Neural cell (in vitro differentiated cells): ENCODE measurements at regions not wholly inside any gene's neighbourhood (a gene's known extent, or its start where the extent isn't known, plus 50 kb on each side); places are given as distances from the start of the nearest gene placed in this dataset.

Source experiments
- MXI1 ChIP-seq: fragments of 450-650 bp; conservative IDR thresholded peaks from 2 replicates; pipeline ENCODE4 v1.6.1; 2014; ENCODE audit warnings: antibody characterized with exemption, mild to moderate bottlenecking; ENCODE audit not compliant: poor library complexity, severe bottlenecking
- TF ChIP-seq, protein P1 (sequence below): fragments of 450-650 bp; IDR thresholded peaks from 2 replicates; pipeline ENCODE4 v1.5.1; 2014; ENCODE audit warnings: antibody characterized with exemption, mild to moderate bottlenecking, moderate library complexity; ENCODE audit not compliant: poor library complexity, severe bottlenecking
- TF ChIP-seq, protein P2 (sequence below): IDR thresholded peaks from 2 replicates; pipeline ENCODE4 v1.6.1; 2012; ENCODE audit warnings: borderline replicate concordance

GRCh38 chr5:2912741-2913140 lies 161.3 kb upstream of the IRX2 start:
- TF ChIP-seq, protein P1, sequence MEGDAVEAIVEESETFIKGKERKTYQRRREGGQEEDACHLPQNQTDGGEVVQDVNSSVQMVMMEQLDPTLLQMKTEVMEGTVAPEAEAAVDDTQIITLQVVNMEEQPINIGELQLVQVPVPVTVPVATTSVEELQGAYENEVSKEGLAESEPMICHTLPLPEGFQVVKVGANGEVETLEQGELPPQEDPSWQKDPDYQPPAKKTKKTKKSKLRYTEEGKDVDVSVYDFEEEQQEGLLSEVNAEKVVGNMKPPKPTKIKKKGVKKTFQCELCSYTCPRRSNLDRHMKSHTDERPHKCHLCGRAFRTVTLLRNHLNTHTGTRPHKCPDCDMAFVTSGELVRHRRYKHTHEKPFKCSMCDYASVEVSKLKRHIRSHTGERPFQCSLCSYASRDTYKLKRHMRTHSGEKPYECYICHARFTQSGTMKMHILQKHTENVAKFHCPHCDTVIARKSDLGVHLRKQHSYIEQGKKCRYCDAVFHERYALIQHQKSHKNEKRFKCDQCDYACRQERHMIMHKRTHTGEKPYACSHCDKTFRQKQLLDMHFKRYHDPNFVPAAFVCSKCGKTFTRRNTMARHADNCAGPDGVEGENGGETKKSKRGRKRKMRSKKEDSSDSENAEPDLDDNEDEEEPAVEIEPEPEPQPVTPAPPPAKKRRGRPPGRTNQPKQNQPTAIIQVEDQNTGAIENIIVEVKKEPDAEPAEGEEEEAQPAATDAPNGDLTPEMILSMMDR, result no peak
- TF ChIP-seq MXI1, result no peak
- TF ChIP-seq, protein P2, sequence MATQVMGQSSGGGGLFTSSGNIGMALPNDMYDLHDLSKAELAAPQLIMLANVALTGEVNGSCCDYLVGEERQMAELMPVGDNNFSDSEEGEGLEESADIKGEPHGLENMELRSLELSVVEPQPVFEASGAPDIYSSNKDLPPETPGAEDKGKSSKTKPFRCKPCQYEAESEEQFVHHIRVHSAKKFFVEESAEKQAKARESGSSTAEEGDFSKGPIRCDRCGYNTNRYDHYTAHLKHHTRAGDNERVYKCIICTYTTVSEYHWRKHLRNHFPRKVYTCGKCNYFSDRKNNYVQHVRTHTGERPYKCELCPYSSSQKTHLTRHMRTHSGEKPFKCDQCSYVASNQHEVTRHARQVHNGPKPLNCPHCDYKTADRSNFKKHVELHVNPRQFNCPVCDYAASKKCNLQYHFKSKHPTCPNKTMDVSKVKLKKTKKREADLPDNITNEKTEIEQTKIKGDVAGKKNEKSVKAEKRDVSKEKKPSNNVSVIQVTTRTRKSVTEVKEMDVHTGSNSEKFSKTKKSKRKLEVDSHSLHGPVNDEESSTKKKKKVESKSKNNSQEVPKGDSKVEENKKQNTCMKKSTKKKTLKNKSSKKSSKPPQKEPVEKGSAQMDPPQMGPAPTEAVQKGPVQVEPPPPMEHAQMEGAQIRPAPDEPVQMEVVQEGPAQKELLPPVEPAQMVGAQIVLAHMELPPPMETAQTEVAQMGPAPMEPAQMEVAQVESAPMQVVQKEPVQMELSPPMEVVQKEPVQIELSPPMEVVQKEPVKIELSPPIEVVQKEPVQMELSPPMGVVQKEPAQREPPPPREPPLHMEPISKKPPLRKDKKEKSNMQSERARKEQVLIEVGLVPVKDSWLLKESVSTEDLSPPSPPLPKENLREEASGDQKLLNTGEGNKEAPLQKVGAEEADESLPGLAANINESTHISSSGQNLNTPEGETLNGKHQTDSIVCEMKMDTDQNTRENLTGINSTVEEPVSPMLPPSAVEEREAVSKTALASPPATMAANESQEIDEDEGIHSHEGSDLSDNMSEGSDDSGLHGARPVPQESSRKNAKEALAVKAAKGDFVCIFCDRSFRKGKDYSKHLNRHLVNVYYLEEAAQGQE, result no peak
